Dedifferentiated amniotic fluid mesenchymal stem cell (primary cell): ENCODE measurements at regions not wholly inside any gene's neighbourhood (a gene's known extent, or its start where the extent isn't known, plus 50 kb on each side); places are given as distances from the start of the nearest gene placed in this dataset.
"Not testable (repeated sequence)": the region's sequence is repeated elsewhere in the genome, so short reads cannot be mapped to it uniquely, and the experiment has no call there.

Experiments
- DNase-seq: peaks from one replicate; pipeline ENCODE4 v3.0.0-alpha.2; 2016; ENCODE audit errors: extremely low spot score

DNA sequence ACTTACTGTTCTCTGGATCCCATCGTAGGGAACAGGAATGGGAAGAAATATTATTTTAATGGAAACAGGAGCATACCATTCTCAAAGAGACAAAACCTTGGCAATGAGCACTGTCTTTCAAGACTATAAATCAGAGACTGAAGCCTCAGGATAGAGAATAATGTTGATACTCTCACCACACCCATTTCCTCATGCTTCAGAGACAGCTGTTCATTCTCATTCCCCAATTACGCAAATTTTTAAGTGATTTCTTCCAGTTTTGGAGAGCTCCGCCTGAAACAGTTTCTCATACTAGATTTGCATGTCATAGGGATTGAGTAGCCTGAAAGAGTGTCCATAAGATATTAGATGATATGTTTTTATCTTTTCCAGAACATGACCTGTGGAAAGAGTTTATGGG lies 290.5 kb upstream of the RASA1 start:
- DNase-seq, result no peak

DNA sequence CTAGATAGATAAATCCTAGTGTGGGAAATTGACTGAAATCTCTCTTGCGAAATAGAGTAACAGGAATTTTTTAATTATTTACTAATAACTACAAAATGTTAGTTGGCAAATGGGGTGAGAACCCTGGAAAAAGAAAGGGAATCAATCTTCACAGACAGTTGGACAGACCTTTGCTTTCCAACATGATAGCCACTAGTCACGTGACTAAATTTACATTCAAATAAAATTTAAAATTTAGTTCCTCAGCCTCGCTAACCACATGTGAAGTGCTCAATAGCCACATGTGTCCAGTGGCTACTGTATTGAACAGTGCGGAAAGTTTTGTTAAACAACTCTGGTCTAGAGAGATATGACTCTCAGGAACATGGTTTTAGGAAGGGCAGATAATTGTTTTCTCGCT lies 289.9 kb upstream of the RASA1 start:
- no peak for DNase-seq

DNA sequence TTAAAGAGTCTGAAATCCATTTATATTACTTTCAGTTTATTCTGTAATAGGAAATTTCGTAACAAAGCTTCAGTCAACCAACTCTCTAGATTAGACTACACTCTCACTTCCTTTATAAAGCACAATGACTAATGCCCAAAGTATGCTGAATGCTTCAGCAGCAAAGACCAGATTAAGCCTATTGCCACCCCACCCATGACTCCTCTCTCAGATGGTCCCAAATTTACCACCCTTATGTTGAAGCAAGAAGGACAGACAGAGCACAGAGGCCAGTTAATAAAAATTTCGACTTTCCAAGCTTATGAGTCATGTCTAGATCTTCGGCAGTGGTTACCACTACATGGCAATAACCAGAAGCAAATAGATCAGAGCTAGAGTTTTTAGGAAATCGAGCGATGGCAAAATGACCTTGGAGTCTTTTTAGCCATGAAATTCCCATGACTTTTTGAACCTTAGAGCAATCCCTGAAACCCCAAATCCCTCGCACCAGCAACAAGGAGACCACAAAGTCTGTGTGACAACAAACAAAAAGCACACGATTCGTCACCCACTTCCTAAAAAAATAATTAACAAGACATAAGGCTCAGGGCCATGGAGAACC lies 287.8 kb upstream of the RASA1 start:
- no peak for DNase-seq

DNA sequence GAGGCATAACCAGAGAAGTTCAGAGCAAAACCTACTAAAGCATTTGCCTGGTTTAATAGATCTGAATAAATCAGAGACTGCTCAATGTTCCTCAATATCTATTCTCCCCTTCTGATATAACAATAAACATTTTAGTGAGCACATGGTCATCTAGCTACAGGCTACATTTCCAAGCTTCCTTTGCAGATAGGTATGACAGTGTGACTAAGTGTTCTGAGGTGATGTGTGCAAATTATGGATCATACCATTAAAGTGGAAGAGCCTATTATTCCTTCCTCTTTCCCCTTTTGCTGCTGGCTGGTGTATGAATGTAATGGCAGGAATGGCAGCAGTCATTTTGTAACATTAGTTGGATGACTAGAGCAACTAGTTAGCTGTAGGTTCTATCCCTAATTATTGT lies 285.8 kb upstream of the RASA1 start:
- no peak for DNase-seq

DNA sequence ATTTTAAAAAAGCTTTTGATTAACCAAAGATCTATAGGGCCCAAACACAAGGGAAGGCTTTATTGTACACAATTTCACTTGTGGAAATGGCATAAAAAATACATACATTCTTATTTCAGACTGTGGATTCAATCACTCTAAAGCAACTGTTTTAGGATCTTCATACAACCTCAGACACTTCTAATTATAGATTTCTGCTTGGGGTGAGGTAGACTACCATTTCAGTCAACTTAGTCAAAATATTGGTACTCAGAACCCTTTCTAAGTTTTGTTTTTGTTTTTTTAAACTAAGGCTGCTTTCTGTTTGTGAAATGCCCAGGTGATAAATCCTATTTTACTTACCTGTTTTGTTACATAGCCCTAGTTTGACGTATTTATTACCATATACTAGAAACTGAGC lies 284.5 kb upstream of the RASA1 start:
- DNase-seq, result no peak

DNA sequence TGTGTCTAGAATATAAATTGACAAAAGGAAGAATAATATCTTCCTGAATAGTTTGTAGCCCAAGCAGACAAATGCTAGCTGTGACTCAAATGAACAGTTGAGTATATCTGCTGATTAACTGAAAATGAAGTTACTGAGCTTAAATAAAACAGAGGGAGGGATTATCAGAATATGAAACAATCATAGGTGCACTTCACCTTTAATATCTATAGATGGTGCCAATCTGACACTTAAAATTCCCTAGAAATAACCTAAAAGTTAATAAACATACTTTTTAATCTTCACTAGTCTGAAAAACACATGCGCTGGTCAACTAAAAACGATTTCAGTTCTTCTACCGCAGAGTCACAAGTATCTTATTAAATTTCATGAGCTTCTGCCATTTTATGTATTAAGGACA lies 280.8 kb upstream of the RASA1 start:
- no peak for DNase-seq

DNA sequence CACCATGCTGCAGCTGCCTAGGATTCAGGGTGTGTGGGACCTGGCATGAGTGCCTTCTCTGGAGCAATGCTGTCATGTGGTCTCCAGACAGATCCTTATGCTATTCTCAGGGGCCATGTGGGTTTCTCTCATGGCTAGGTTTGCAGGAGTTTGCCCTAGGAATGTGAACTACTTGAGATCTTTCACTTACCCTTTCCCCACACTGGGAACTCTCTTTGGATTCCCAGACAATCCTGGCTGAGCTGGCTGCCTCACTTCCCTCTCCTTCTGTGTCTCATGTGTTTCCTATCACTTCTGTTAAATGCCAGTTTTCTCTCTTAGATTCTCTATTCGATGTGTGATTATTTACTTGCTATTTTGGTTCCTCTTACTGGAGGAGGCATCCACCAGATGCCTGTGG lies 270.2 kb upstream of the RASA1 start:
- no peak for DNase-seq

DNA sequence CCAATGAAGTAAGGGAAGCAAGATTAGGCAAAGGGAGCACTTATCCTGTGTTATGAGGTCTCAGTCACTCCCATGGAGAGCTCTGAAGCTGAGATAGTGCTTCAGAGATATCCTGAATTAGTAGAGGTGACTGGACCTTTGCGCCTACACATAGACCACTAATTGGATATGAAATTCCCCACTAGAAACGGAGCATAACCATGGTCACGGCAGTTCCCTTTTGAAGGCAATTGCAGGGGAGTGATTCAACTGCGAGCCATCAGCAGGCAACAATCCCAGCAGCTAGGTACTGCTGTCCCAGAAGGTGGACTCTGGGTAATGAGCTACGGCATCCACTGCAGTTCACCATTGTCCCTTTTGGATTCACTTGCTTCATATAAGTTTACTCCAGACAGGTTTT lies 267.7 kb upstream of the RASA1 start:
- DNase-seq, result no peak

DNA sequence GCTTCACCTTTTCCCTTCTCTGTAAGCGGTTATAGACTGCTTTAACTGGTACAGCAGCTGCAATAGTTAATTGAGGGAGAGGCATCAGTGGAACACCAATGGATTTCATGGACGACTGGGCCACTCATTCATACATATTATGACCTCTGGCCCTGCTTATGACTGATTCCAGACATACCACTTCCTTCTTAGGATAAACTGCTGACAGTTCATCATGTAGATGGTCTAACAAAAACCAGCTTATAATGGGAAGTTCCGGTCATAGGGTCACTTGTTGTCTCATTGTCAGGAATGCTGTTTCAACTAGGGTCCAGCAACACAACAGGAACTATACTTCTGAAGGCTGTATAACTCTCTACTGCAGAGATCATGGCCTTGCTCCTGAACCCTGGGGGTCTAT lies 265.2 kb upstream of the RASA1 start:
- DNase-seq, result no peak

DNA sequence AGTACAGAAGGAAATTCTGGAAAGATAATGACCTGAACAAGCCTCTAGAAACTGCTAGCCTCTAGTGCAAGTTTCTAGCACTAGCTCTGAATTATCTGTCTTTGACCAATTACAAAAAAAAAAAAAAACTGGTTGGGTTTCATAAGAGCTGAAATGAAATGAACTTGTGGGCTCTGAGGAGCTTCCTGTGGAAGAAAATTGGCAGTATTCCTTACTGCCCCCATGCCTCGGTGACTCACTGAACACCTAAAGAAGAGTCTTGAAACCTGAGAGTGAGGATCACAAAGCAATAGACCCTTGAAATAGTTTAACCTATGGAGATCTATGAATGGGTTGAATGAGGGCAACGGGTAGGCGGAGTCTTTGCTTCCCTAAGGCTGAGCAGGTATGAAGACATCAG lies 263.6 kb upstream of the RASA1 start:
- no peak for DNase-seq

DNA sequence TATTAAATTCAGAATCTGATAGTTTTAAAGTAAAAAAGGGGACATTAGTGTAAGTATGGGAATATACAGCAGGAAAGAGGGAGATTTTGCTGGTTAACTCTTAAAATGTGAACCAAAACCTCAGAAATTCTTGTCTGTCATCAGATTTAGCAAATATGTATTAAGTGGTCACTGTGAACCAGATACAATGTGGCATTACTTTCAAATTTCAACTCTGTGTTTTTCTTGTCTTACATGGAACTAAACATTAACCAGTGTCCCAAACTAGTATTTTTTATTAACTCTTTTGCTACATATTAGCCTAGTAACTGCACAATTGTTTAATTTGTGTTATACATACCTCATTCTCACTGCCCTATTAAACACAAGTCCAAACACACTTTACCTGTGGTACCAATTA lies 259.9 kb upstream of the RASA1 start:
- DNase-seq, result no peak

DNA sequence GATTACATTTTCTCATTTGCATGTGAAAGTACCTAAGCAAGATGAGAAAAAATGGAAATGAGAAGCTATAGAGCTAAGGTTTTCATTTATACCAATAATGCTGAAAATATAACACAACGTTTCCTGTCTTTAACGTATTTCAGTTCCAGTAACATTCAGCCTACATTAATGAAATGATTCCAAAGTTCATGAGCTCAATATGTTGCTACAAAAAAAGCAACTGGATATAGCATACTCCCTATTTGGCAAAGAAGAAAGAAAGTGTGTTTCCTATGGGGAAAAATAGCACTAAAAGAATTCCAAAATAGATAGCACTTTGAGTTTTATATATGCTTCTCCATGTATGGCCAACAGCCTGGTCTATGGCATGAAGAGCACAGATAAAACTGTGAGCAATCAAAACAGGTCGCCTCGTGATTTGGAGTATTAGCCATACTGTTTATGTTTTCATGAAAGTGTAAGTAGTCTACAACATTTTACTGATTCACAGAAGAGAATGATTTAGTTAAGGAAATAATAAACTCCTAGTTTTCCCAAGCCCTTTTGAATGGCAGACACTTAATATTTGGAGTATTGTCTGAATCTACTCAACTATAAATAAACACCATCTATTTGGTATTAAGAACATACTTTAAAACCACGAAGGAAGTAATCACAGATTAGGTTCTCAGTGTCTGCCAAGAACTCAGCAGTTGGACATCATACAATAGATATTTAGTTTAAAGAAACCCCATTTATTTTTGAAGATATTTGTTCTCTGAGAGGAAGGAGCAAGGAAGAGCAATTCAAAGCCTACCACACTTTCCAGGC lies 258.7 kb upstream of the RASA1 start:
- DNase-seq, result no peak

DNA sequence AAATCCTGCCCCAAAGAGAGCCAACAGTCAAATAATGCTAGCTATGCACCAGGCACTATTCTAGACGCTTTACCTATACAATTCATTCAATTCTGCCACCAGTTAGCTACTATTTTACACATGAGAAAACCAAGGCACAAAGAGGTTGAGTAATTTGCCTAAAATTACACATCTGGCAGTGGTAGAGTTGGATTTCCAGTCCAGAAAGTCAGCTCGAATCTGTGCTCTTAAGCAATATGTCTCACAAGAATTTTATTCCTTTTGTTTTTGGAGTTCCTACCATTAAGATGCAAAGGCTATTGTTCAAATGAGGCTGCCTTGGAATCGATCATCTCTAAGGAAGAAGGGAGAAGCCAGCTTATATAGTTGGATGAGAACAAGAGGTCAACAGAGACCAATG lies 256.9 kb upstream of the RASA1 start:
- no peak for DNase-seq

DNA sequence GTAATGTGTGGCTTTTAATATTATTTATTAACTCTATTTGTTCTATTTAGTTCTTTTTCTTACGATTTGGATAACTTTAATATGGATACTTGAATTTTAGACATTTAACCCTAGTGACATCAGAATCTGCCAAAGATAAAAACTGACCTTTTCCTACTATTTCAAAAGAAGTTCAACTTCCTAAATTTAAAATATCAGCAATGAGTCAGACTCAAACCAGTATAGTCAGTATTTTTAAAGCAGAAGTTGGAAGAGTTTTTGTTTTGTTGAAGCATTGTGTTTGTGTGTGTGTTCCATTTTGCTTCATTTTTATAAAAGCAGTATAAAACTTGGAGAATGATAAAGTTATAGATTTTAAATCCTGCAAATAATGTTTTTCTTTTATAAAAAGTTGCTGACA lies 251.8 kb upstream of the RASA1 start:
- DNase-seq, result no peak

DNA sequence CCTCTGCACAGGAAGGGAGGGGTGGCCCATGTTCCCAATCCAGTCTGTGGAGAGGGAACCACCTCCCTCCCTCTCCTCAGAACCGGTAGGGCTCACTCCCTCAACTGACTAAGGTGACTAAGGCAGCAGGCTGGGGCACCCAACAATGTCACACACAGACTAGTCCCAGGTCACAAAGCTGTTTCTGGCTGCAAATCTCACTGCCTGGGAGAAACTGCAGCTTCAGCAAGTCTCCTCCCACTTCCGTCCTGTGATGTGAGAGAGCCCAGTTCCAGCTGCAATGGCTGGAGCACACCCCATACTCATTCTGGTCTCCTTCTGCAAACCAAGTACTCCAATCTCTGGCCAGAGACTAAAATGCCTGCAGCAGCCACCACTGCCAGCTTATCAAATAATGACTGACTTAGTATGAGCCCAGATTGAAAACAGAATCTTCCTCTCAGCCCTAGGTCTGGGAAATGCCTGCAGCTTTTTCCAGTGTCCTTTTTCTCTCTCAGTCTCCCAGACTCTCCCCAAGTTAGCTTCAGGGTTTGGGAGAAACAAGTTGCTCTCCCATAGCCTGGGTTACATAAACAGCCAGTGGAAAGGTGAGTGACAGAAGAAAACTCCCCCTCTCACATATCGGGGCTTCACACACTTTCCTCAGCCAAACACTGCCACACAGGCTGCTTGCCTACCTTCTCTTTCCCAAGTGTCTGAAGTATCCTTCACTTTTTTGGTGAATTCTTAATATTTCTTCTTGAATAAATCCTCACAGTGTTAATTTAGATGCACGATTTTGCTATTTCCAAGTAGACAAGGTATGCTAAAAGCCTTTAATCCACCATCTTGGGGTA lies 247.4 kb upstream of the RASA1 start:
- no peak for DNase-seq

DNA sequence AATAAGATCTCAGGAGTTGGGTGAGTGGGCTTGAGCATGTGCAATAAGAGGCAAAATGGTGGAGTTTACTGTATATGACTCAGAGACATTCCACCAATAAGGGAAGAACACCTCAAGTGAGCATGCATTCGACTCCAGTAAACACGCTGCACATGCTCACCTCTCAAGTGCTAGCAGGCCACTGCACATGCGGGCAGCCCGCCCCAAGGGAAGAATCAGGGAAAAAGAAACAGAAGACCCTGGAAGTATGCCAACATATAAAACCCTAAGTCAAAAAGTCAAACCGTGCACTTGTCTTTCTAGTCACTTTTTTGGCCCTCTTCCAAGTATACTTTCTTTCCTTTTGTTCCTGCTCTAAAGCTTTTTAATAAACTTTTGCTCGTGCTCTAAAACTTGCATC lies 245.3 kb upstream of the RASA1 start:
- no peak for DNase-seq

DNA sequence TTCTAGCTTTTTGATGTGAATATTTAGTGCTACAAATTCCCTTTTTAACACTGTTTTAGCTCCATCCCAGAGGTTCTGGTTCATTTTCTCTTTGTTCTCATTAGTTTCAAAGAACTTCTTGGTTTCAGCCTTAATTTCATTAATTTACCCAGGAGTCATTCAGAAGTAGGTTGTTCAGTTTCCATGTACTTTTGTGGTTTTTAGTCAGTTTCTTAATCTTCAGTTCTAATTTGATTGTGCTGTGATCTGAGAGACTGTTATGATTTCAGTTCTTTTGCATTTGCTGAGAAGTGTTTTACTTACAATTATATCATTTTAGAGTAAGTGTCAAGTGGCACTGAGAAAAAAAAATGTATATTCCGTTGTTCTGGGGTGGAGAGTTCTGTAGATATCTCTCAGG lies 240.1 kb upstream of the RASA1 start:
- no peak for DNase-seq

DNA sequence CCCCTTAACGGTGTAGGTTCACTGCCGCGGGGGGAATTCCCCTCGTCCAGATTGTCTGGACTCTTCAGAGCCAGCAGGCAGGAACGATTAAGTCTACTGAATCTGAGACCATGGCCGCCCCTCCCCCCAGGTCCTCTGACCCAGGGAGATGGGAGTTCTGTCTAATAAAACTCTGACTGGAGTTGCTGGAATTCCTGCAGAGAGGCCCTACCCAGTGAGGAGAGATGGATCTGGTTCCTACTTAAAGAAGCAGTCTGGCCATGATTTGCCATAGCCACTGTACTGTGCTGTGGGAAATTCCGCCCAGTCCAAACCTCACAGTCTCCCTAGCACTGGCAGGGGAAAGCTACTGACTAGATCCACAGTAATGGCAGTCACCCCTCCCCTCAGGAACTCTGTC lies 237.7 kb upstream of the RASA1 start:
- no peak for DNase-seq

DNA sequence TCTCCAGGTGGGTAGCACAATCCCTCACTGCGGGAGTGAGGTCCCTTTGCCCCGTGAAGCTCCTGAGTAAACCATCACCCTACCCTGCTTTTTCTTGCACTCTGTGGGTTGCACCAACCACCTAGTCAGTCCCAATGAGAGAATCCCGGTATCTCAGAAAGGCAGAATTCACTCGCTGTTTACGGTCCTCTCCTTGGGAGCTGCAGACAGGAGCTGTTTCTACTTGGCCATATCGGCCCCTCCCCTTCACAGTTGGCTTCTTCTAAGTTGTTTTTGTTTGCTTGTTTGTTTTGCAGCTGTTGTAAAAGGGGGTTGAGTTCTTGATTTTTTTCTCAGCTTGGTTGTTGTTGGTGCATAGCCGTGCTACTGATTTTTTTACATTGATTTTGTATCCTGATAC lies 237.0 kb upstream of the RASA1 start:
- DNase-seq, result no peak

DNA sequence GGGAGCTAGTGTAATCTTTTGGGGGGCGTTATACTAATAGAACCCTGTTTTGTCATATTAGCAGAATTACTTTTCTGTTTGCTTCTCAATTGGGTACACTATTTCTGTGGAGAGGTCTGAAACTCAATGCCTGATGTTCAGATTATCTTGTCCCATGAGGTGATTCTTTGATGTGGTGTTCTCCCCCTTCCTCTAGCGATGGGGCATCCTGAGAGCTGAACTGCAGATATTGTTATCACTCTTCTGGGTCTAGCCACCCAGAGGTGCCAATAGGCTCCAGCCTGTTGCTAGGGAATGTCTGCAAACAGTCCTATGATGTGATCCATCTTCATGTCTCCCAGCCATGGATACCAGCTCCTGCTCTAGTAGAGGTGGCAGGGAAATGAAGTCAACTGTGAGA lies 233.1 kb upstream of the RASA1 start:
- no peak for DNase-seq

DNA sequence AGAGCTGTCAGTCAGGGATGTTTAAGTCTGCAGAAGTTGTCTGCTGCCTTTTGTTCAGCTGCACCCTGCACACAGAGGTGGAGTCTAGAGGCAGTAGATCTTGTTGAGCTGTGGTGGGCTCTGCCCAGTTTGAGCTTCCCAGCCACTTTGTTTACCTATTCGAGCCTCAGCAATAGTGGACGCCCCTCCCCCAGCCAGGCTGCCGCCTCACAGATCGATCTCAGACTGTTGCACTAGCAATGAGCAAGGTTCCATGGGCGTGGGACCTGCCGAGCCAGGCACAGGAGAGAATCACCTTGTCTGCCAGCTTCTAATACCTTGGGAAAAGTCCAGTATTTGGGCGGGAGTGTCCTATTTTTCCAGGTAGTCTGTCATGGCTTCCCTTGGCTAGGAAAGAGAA lies 225.1 kb upstream of the RASA1 start:
- DNase-seq, result no peak

DNA sequence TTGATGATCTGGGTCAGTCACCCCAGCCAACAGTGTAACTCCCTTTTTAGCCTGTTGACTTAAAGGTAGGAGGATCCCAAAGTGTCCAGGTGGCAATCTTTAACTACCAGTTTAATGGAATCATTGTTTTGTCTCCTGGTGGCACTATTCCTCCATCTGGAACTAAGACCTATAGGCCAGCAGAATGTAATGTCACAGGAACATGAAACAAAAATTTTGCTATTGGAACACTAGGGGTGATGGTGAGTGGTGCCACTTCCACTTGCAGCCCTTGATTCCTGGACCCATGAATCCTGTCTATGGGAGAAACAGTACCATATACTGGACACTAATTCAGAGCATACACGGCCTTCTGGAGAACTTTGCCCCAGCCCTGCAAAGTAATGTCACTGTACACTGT lies 219.5 kb upstream of the RASA1 start:
- no peak for DNase-seq

DNA sequence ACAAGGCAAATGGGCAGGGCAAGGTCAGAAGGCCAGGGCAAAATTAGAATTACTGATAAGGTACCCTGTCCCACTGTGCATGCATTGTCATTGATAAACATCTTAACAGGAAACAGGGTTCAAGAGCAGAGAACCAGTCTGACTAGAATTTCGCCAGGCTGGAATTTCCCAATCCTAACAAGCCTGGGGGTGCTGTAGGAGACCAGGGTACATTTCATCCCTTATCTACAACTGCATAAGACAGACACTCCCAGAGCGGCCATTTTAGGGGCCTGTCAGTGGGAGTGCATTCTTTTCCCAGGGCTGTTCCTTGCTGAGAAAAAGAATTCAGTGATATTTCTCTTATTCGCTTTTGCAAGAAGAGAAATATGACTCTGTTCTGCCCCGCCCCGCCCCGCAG lies 218.7 kb upstream of the RASA1 start:
- not testable (repeated sequence) for DNase-seq
